CD4-positive, alpha-beta T cell (primary cell): ENCODE measurements at regions not wholly inside any gene's neighbourhood (a gene's known extent, or its start where the extent isn't known, plus 50 kb on each side); places are given as distances from the start of the nearest gene placed in this dataset.

Source experiments
- ATAC-seq: fragments of 200-7000 bp; cut with Tn5 transposase; one replicate; pipeline ENCODE4 v1.10.0; 2022; ENCODE audit warnings: mild to moderate bottlenecking; ENCODE audit not compliant: poor library complexity
- CTCF ChIA-PET: fragments of 350-600 bp; sonication (Branson Sonifier 250); formaldehyde crosslinking; loops from one replicate; lab custom pipeline; 2021; ENCODE audit warnings: antibody characterized with exemption, inconsistent platforms; lab: Charles Lee
- POLR2A ChIA-PET: fragments of 350-600 bp; sonication (Branson Sonifier 250); formaldehyde crosslinking; loops from one replicate; lab custom pipeline; 2021; ENCODE audit warnings: antibody characterized with exemption, inconsistent platforms; lab: Charles Lee
- DNase-seq, 14 experiments: peaks; one replicate each; pipeline ENCODE4 v3.0.0-alpha.2; 2013 to 2020; ENCODE audit warnings: mixed read lengths in 2 of 14
- H3K27ac ChIP-seq, 2 donors: one replicate each; pipeline versions ENCODE4 v1.5.1 to v1.7.0; 2013; ENCODE audit warnings: low read length in 2 of 2, low read depth in 1 of 2, mild to moderate bottlenecking in 1 of 2
- H3K27me3 ChIP-seq, 2 experiments: 1 replicate in 1 of 2; 2 replicates in 1 of 2; pipeline versions ENCODE4 v1.6.1 to v1.7.0; 2013; ENCODE audit warnings: low read length in 2 of 2, control low read depth in 1 of 2, mild to moderate bottlenecking in 1 of 2, moderate library complexity in 1 of 2; ENCODE audit not compliant: insufficient read depth in 2 of 2, control insufficient read depth in 1 of 2
- H3K36me3 ChIP-seq: one replicate; pipeline ENCODE4 v1.6.1; 2013; ENCODE audit warnings: low read length, control low read depth; ENCODE audit not compliant: insufficient read depth
- H3K4me1 ChIP-seq: one replicate; pipeline ENCODE4 v1.6.1; 2013; ENCODE audit warnings: low read length, control low read depth; ENCODE audit not compliant: insufficient read depth
- H3K4me3 ChIP-seq: one replicate; pipeline ENCODE4 v1.5.1; 2013; ENCODE audit warnings: mild to moderate bottlenecking, low read length, moderate library complexity
- H3K9me3 ChIP-seq, 2 experiments: 1 replicate in 1 of 2; 2 replicates in 1 of 2; pipeline versions ENCODE4 v1.6.1 to v1.7.0; 2013; ENCODE audit warnings: low read length in 2 of 2, mild to moderate bottlenecking in 2 of 2, control low read depth in 1 of 2, moderate library complexity in 1 of 2; ENCODE audit not compliant: control insufficient read depth in 1 of 2, insufficient read depth in 1 of 2
- H3K27ac Mint-ChIP-seq: one replicate; pipeline ENCODE4 v1.8.0; 2020; ENCODE audit warnings: mixed read lengths
- H3K27me3 Mint-ChIP-seq: one replicate; pipeline ENCODE4 v1.8.0; 2021; ENCODE audit warnings: mixed read lengths
- H3K36me3 Mint-ChIP-seq: one replicate; pipeline ENCODE4 v1.8.0; 2021; ENCODE audit warnings: low read depth, mixed read lengths
- H3K4me1 Mint-ChIP-seq: one replicate; pipeline ENCODE4 v1.8.0; 2021; ENCODE audit warnings: low read depth, mixed read lengths
- H3K4me3 Mint-ChIP-seq: one replicate; pipeline ENCODE4 v1.8.0; 2020; ENCODE audit warnings: mild to moderate bottlenecking, mixed read lengths
- H3K9me3 Mint-ChIP-seq: one replicate; pipeline ENCODE4 v1.8.0; 2020; ENCODE audit warnings: mixed read lengths
- CTCF ChIP-seq: fragments of 200-600 bp; IDR thresholded peaks from one replicate; pipeline ENCODE4 v1.8.0; 2022; ENCODE audit warnings: antibody characterized with exemption, mild to moderate bottlenecking
- intact Hi-C, 2 experiments: fragments of 100-400 bp; cut with DNase I in 1 of 2; cut with micrococcal nuclease in 1 of 2; formaldehyde crosslinking; loops; one replicate each; pipeline versions ENCODE4 v1.15.1 to v1.9.0; 2023 to 2025; cut with DNase I, micrococcal nuclease

- Histone ChIP-seq H3K9me3 (no peaks in the 10 kb centered on the region), H3K36me3 (no peaks in the 10 kb centered on the region), H3K4me3 (no peak overlapping the region), H3K4me1 (no peaks in the 10 kb centered on the region), H3K27me3 (no peaks in the 10 kb centered on the region), H3K27ac (no peak overlapping the region)
- Mint-ChIP-seq H3K9me3 (no peaks in the 10 kb centered on the region), H3K27me3 (no peaks in the 10 kb centered on the region), H3K27ac (no peak overlapping the region), H3K36me3 (no peaks in the 10 kb centered on the region), H3K4me1 (no peaks in the 10 kb centered on the region), H3K4me3 (no peak overlapping the region)
- intact Hi-C loops: no loop called here
- CTCF ChIA-PET: no interaction called here
- POLR2A ChIA-PET: interaction anchor here (0.6 to 1.5 kb wide), 2 partner anchors 12 to 21 kb away, joined by 3 to 4 read pairs; no protein-coding TSS in a partner anchor
- no peak for ATAC-seq
- TF ChIP-seq CTCF: no peak
- no peak for DNase-seq
Measured at GRCh38 chr2:12156349-12156748, 409.9 kb downstream of the LPIN1 start.

GRCh38 chr2:12161085-12161484 lies 414.7 kb downstream of the LPIN1 start:
- DNase-seq: no peak
- no peak overlapping the region for H3K27ac Mint-ChIP-seq
- ChIA-PET CTCF (no interaction called here), POLR2A (interaction anchor here (0.7 kb wide), 1 partner anchor 8 kb away, joined by 3 read pairs; no protein-coding TSS in a partner anchor)
- Histone ChIP-seq H3K27ac (no peak overlapping the region), H3K27me3 (no peaks in the 10 kb centered on the region), H3K4me1 (no peaks in the 10 kb centered on the region), H3K36me3 (no peaks in the 10 kb centered on the region), H3K9me3 (no peaks in the 10 kb centered on the region), H3K4me3 (no peak overlapping the region)
- no peaks in the 10 kb centered on the region for H3K36me3 Mint-ChIP-seq
- H3K4me1 Mint-ChIP-seq: peaks cover 16% of the 10 kb centered on the region
- intact Hi-C loops: no loop called here
- H3K4me3 Mint-ChIP-seq: no peak overlapping the region
- H3K9me3 Mint-ChIP-seq: no peaks in the 10 kb centered on the region
- H3K27me3 Mint-ChIP-seq: no peaks in the 10 kb centered on the region
- no peak for ATAC-seq
- no peak for TF ChIP-seq CTCF

GRCh38 chr2:12162269-12163247 lies 416.1 kb downstream of the LPIN1 start:
- Histone ChIP-seq H3K9me3 (no peaks in the 10 kb centered on the region), H3K36me3 (no peaks in the 10 kb centered on the region), H3K27me3 (no peaks in the 10 kb centered on the region), H3K4me3 (no peak overlapping the region), H3K27ac (no peak overlapping the region), H3K4me1 (no peaks in the 10 kb centered on the region)
- intact Hi-C loops: no loop called here
- Mint-ChIP-seq H3K4me1 (peaks cover 17% of the 10 kb centered on the region), H3K4me3 (no peak overlapping the region), H3K27ac (no peak overlapping the region), H3K36me3 (no peaks in the 10 kb centered on the region), H3K9me3 (no peaks in the 10 kb centered on the region), H3K27me3 (no peaks in the 10 kb centered on the region)
- no peak for TF ChIP-seq CTCF
- POLR2A ChIA-PET: no interaction called here
- DNase-seq: no peak
- CTCF ChIA-PET: interaction anchor here (0.5 kb wide), 1 partner anchor 1366 kb away, joined by 3 read pairs; no protein-coding TSS in a partner anchor
- no peak for ATAC-seq
